G401.6 (cell line): ENCODE measurements at regions not wholly inside any gene's neighbourhood (a gene's known extent, or its start where the extent isn't known, plus 50 kb on each side); places are given as distances from the start of the nearest gene placed in this dataset.
"Not testable (repeated sequence)": the region's sequence is repeated elsewhere in the genome, so short reads cannot be mapped to it uniquely, and the experiment has no call there.

Experiments
- FAIRE-seq: peaks from 2 replicates; lab custom pipeline; 2012; peaks lifted over from hg19 to GRCh38; lab: Jason Lieb, UNC

- FAIRE-seq, result no peak
Observed at GRCh38 chr2:220707261-220707660, 864.8 kb downstream of the EPHA4 start.

GRCh38 chr2:220708366-220708765, 863.7 kb downstream of the EPHA4 start:
- no peak for FAIRE-seq

- FAIRE-seq, result no peak
Observed at GRCh38 chr2:220717283-220717682, 854.8 kb downstream of the EPHA4 start.

GRCh38 chr2:220736778-220737177, 835.3 kb downstream of the EPHA4 start:
- FAIRE-seq, result no peak

GRCh38 chr2:220743203-220743602, 828.9 kb downstream of the EPHA4 start:
- no peak for FAIRE-seq

GRCh38 chr2:220744861-220745260, 827.2 kb downstream of the EPHA4 start:
- FAIRE-seq, result no peak

- no peak for FAIRE-seq
Observed at GRCh38 chr2:220745682-220746081, 826.4 kb downstream of the EPHA4 start.

GRCh38 chr2:220747736-220748135, 824.4 kb downstream of the EPHA4 start:
- FAIRE-seq, result no peak

- FAIRE-seq, result no peak
Observed at GRCh38 chr2:220748875-220749479, 823.1 kb downstream of the EPHA4 start.

GRCh38 chr2:220753486-220753885, 818.6 kb downstream of the EPHA4 start:
- FAIRE-seq, result no peak

- no peak for FAIRE-seq
Observed at GRCh38 chr2:220756653-220757052, 815.5 kb downstream of the EPHA4 start.

GRCh38 chr2:220758376-220758775, 813.7 kb downstream of the EPHA4 start:
- FAIRE-seq, result not testable (repeated sequence)

GRCh38 chr2:220764171-220764570, 807.9 kb downstream of the EPHA4 start:
- no peak for FAIRE-seq

- no peak for FAIRE-seq
Observed at GRCh38 chr2:220767591-220768255, 804.4 kb downstream of the EPHA4 start.

- no peak for FAIRE-seq
Observed at GRCh38 chr2:220775856-220776488, 796.1 kb downstream of the EPHA4 start.

GRCh38 chr2:220779076-220779475, 793.0 kb downstream of the EPHA4 start:
- not testable (repeated sequence) for FAIRE-seq

GRCh38 chr2:220779511-220779910, 792.6 kb downstream of the EPHA4 start:
- FAIRE-seq, result no peak

- FAIRE-seq, result no peak
Observed at GRCh38 chr2:220779931-220780330, 792.2 kb downstream of the EPHA4 start.

- no peak for FAIRE-seq
Observed at GRCh38 chr2:220781622-220782241, 790.4 kb downstream of the EPHA4 start.

- no peak for FAIRE-seq
Observed at GRCh38 chr2:220782609-220783113, 789.4 kb downstream of the EPHA4 start.

GRCh38 chr2:220783671-220784070, 788.4 kb downstream of the EPHA4 start:
- no peak for FAIRE-seq

GRCh38 chr2:220785178-220785577, 786.9 kb downstream of the EPHA4 start:
- no peak for FAIRE-seq

- FAIRE-seq, result no peak
Observed at GRCh38 chr2:220786216-220786615, 785.9 kb downstream of the EPHA4 start.
